ENCODE measurements at regions not wholly inside any gene's neighbourhood (a gene's known extent, or its start where the extent isn't known, plus 50 kb on each side); places are given as distances from the start of the nearest gene placed in this dataset.
"Not testable (repeated sequence)": the region's sequence is repeated elsewhere in the genome, so short reads cannot be mapped to it uniquely, and the experiment has no call there.

DNA sequence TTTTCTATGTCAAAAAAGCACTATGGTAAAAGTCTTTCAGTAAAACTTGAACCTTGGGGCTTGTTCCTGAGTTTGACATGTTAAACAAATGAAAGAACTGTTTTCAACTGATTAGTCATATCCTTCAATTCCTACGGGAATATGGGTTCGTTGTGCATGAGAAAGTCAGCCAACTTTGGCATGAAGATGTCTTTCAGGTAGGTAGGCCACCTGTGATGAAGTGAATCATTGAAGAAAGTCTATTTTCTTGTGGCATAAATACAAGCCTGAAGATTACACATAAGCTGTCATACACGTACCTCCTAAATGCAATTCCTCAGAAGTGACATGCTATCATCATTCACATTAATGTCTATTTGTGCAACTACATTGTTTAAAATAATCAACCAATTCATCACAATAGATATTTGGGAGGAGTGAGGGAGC is 513.0 kb downstream of the IRS2 start:
- DNase-seq (ENCODE audit: low spot score): no peak

DNA sequence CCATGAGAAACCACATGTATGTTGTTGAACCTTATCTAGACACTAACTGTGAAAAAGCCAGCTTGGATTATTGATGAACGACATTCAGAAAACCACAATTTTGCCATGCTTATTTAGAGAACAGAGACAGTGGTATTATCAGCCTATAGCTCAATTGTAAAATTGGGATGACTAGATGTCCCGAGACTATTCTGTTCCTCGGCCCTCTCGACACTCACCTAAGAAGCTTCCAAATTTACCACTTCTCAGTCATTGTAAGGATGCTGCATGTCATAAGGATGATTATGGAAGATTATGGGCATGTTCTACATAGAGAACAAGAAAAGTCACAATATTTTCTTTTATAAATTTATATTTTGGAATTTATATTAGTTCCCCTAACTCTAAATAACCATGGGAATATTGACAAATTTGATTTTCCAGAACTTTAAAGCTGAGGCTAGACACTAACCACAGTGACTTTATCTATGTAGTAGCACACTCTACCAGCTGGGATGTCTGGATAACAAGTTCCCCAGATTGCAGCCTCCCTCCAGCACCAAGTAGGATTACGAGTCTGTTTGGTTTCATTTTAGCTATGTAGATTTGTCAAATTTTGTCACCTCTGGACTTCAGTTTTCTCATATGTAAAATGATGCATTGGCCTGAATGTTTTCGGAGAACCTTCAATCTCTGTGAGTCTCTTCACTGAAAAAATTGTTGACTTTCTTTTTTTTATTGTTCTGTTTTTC is 513.6 kb downstream of the IRS2 start:
- DNase-seq (ENCODE audit: low spot score): no peak

DNA sequence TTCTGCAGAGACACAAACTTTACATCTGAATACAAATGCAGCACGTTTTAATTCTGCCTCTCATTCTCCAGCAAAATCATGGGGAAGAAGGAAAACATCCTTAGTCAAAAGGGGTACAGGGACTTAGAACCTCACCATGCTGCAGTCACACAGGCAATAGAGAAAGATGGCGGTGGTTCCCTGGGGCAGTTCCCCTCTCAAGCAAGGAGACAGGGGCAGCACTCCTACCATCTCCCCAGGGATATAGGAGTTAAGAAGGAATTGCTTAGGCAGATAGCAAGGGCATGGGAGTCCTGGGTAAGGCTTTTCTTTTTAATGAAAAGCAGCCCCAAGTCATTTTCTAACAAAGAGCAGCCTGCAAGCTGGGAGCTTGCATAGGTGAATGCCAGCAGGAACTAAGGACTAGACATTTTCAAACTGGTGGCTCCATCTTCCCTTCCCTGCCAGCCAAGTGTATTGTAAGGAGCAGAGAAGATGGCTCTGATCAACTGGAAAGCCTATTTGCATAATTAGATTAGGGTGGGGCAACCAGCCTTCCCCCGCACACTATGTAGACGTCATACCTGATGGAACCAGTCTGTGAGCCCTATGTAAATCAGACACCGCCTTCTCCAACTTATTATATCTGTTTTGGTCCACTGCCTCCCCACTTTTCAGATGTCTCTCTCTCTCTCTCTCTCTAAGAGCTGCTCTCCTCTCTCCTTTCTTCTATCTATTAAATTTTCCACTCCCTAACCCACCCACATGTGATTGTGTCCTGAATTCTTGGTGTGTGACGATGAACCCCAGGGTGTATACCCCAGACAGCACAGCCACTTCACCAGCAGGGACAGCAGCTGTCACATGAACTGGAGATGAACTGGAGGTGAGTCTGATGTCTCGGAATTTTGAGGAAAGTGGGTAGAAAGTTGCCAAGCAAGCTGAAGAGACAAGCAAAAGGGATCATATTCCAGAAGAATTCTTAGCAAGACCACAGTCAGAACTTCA is 514.5 kb downstream of the IRS2 start:
- no peak for DNase-seq (ENCODE audit: low spot score)

DNA sequence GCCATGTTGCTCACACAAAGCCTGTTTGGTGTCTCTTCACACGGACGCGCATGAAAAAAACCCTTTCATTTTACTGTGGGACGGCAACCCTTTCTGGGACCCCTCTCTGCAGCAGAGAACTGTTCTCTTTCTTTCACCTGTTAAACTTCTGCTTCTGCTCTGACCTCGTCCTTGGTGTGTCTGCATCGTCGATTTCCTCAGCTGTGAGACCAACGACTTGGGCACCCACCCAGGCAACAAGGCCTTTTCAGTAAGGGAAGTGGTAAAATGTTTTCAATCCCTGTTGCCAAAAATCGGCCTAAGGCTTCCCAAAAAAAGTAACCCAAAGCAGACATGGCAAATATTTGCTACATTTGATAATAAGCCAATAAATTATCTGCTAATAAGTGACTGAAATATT is 515.3 kb downstream of the IRS2 start:
- no peak for DNase-seq (ENCODE audit: low spot score)

DNA sequence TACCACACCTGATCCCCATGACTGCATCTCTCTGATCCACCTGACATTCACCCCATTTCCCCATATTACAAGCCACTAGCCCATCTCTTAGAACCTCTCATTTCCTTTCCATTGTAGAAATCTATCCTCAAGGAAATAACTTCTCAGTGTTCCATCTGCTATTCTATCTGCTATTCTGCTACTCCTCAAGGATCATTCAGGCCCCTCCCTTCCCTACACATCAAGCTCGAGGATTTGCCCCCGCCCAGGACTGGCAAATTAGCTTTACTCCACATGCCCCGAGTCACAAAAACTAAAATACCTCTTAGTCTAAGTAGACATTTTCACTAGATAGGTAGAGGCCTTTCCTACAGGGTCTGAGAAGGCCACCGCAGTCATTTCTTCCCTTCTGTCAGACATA is 517.0 kb downstream of the IRS2 start:
- not testable (repeated sequence) for DNase-seq (ENCODE audit: low spot score)

DNA sequence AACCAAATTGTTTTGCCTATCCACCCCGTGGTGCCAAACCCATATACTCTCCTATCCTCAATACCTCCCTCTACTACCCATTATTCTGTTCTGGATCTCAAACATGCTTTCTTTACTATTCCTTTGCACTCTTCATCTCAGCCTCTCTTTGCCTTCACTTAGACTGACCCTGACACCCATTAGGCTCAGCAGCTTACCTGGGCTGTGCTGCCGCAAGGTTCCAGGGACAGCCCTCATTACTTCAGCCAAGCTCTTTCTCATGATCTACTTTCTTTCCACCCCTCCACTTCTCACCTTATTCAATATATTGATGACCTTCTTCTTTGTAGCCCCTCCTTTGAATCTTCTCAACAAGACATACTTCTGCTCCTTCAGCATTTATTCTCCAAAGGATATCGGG is 517.9 kb downstream of the IRS2 start:
- DNase-seq (ENCODE audit: low spot score): not testable (repeated sequence)

DNA sequence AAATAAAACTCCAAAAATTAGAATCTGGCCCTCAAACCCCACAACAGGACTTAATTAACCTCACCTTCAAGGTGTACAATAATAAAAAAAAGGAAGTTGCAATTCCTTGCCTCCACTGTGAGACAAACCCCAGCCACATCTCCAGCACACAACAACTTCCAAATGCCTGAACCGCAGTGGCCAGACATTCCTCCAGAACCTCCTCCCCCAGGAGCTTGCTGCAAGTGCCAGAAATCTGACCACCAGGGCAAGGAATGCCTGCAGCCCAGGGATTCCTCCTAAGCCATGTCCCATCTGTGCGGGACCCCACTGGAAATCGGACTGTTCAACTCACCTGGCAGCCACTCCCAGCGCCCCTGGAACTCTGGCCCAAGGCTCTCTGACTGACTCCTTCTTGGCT is 519.0 kb downstream of the IRS2 start:
- not testable (repeated sequence) for DNase-seq (ENCODE audit: low spot score)

DNA sequence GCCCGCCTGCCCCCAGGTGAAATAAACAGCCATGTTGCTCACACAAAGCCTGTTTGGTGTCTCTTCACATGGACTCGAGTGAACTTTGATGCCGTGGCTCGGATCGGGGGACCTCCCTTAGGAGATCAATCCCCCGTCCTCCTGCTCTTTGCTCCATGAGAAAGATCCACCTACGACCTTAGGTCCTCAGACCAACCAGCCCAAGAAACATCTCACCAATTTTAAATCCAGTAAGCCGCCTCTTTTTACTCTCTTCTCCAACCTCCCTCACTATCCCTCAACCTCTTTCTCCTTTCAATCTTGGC is 521.0 kb downstream of the IRS2 start:
- DNase-seq (ENCODE audit: low spot score): not testable (repeated sequence)

DNA sequence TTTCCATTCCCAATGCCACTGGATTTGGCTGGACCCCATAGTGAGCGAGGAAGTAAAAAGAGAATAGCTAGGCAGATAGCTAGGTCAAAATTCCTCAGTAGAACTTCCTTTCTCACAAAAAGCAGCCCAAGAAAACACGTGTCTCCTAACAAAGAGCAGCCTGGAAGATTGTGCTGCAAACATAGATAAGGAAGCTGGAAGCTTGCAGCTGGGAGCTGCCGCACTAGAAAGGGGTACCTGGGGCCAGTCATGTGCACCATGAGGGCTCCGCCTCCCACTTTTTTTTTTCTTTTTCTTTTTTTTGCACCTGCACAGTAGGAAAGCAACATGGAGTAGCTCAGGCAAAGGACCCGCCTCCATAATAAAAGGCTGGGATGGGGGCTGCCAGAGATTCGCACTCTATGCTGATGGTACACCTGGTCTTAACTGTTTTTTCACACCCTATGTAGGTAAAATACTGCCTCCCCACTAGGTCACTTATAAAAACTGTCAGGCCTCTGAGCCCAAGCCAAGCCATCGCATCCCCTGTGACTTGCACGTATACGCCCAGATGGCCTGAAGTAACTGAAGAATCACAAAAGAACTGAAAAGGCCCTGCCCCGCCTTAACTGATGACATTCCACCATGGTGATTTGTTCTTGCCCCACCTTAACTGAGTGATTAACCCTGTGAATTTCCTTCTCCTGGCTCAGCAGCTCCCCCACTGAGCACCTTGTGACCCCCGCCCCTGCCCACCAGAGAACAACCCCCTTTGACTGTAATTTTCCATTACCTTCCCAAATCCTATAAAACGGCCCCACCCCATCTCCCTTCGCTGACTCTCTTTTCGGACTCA is 521.6 kb downstream of the IRS2 start:
- not testable (repeated sequence) for DNase-seq (ENCODE audit: low spot score)

DNA sequence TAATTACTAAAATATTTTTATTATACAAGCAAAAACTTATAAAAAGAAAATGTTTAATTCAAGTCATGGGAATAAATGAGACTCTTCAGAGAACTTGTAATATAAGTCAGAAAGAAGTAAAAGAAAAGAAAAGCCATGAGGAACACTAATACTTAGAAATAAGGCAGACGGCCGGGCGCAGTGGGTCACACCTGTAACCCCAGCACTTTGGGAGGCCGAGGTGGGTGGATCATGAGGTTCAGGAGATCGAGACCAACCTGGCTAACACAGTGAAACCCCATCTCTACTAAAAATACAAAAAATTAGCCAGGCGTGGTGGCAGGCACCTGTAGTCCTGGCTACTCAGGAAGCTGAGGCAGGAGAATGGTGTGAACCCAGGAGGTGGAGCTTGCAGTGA is 528.6 kb downstream of the IRS2 start:
- not testable (repeated sequence) for DNase-seq (ENCODE audit: low spot score)
